ENCODE measurements at regions not wholly inside any gene's neighbourhood (a gene's known extent, or its start where the extent isn't known, plus 50 kb on each side); places are given as distances from the start of the nearest gene placed in this dataset.

GRCh38 chr7:51639661-51640334, 323.2 kb upstream of the COBL start:
- in situ Hi-C loops (cut with MboI; ENCODE audit: low pct_unique_long_range_greater_than_20kb, low sequenced_read_pairs, unreplicated experiment), result no loop called here
- DNase-seq (ENCODE audit: low spot score), result no peak
- TF ChIP-seq CTCF (IDR thresholded peaks at IDR 0.05; ENCODE audit: extremely low read depth, insufficient read depth, missing control alignments), result no peak

DNA sequence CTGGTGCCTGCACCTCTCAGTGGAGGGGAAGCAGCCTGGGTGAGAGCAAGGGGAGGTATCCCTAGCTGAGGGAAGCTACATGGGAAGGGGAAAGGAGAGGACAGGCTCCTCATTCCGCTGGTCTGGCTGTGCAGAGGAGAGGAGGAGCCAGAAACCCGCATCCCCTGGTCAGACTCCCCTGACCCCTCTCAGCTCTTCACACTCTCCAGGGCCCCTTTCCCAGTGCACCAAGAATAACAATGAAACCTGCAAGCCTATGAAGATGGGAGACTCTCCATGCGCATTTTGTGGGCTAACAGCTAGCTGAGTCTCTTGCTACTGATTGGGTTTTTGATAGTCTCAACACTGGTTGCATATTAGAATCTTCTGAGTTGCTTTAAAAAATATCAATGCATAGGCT, 319.9 kb upstream of the COBL start:
- TF ChIP-seq CTCF (IDR thresholded peaks at IDR 0.05; ENCODE audit: extremely low read depth, insufficient read depth, missing control alignments), result no peak
- in situ Hi-C loops (cut with MboI; ENCODE audit: low pct_unique_long_range_greater_than_20kb, low sequenced_read_pairs, unreplicated experiment), result no loop called here
- DNase-seq (ENCODE audit: low spot score), result no peak

GRCh38 chr7:51635775-51636174, 319.2 kb upstream of the COBL start:
- in situ Hi-C loops (cut with MboI; ENCODE audit: low pct_unique_long_range_greater_than_20kb, low sequenced_read_pairs, unreplicated experiment), result no loop called here
- no peak for DNase-seq (ENCODE audit: low spot score)
- no peak for TF ChIP-seq CTCF (IDR thresholded peaks at IDR 0.05; ENCODE audit: extremely low read depth, insufficient read depth, missing control alignments)

- in situ Hi-C loops (cut with MboI; ENCODE audit: low pct_unique_long_range_greater_than_20kb, low sequenced_read_pairs, unreplicated experiment), result no loop called here
- DNase-seq (ENCODE audit: low spot score), result no peak
- no peak for TF ChIP-seq CTCF (IDR thresholded peaks at IDR 0.05; ENCODE audit: extremely low read depth, insufficient read depth, missing control alignments)
These were observed 317.9 kb upstream of the COBL start for GRCh38 chr7:51634538-51634937.

GRCh38 chr7:51634025-51634424, 317.4 kb upstream of the COBL start:
- in situ Hi-C loops (cut with MboI; ENCODE audit: low pct_unique_long_range_greater_than_20kb, low sequenced_read_pairs, unreplicated experiment), result no loop called here
- DNase-seq (ENCODE audit: low spot score), result no peak
- no peak for TF ChIP-seq CTCF (IDR thresholded peaks at IDR 0.05; ENCODE audit: extremely low read depth, insufficient read depth, missing control alignments)

DNA sequence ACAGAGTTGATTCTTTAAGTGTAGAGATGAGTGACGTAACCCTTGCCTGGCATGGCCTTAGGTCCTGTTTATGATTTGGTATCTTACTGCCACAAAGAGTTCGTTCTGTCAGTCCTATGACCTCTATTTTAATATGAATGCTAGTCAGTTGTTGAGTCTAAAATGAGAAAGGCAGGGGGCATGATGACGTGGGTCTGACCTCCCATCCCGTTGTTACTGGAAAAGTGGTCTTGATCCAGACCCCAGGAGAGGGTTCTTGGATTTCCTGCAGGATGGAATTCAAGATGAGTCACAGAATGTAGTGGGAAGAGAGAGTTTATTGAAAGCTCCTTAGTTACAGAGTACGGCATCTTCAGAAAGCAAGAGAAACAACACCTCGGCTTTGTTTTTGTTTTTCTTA, 317.0 kb upstream of the COBL start:
- no peak for DNase-seq (ENCODE audit: low spot score)
- TF ChIP-seq CTCF (IDR thresholded peaks at IDR 0.05; ENCODE audit: extremely low read depth, insufficient read depth, missing control alignments), result no peak
- in situ Hi-C loops (cut with MboI; ENCODE audit: low pct_unique_long_range_greater_than_20kb, low sequenced_read_pairs, unreplicated experiment), result no loop called here
